ENCODE measurements at regions not wholly inside any gene's neighbourhood (a gene's known extent, or its start where the extent isn't known, plus 50 kb on each side); places are given as distances from the start of the nearest gene placed in this dataset.
A peak's percentile ranks its signal among the peaks of the same experiment; 100 is the strongest.
"Not testable (repeated sequence)": the region's sequence is repeated elsewhere in the genome, so short reads cannot be mapped to it uniquely, and the experiment has no call there.

DNA sequence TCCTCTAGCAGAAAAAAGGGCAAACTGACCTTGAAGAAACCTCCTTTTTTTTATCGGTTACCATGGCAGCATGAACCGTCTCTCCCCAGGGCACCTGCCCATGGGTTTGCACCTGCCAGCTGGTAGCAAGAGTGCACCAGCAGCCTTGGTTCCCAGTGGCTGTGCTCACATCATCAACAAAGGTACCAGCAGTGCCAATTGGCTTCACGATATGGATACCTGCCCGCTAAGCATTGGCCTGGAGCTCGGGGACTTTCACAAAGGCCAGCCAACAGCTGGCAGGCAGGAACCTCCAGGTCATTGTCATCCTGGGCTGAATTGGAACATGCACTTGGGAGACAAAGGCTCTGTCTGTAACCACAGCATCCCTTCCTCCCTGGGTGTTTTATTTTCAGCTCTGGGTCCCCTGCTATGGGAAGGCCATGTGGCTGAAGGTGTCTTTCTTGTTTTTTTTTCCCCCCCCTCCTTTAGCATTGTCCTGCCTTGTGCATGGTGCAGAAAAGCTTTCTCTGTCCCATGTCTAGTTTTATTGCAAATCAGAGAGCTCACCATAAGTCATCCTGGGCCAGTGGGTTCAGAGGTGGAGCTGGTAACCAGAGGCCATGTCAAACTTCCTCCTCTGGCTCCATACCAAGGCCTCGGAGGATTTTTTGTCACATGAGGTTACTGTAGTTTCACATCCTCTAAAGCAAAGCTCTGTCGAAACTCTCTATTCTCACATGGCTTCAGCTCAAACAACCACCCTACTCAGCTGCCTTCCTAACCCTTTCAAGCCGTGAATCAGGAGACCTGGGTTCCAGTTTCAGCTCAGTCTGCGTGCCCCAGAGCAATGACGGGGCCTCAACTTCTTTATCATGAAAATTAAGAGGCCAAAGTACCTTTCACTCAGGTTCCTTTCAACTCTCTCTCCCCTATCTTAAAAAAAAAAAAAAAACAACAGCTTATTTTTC is 145.5 kb upstream of the MAP3K1 start:
- H3K9me3 ChIP-seq (ENCODE audit: insufficient read depth, low read depth, low read length), result no peaks in the 10 kb centered on the region
- H3K9ac ChIP-seq (ENCODE audit: low read depth, low read length), result no peak overlapping the region
- H3K27me3 ChIP-seq (ENCODE audit: insufficient read depth, low read length), result no peaks in the 10 kb centered on the region
- 55% methylated on average over 10 of the region's 10 CpGs for WGBS
- peak overlapping the region; percentile 33; the same call in 1 of the 2 replicates for H3K27ac ChIP-seq (ENCODE audit: low read depth, low read length)
- peaks cover 34% of the 10 kb centered on the region for H3K4me1 ChIP-seq (ENCODE audit: insufficient read depth, low read length)
- no peak overlapping the region for H3K4me3 ChIP-seq (ENCODE audit: low read length)
- no peaks in the 10 kb centered on the region for H3K36me3 ChIP-seq (ENCODE audit: insufficient read depth, low read length)

DNA sequence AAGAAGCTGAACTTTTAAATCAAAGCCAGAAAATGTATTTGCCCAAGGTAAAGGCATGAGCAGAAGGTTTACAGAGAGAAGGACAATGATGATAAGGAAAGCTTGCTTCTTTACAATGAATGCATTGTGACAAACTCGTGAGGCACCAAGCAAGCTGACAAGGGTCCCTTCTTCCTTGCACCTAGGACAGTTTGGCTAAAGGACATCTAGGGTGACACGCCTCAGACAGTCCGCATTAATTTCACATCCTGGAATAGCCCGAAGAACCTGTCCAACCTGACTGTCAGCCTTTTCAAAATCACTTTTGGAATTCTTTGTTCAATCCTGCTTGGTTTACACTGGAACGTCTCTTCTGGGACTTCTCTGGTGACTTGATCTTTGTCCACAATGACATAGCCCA is 146.4 kb upstream of the MAP3K1 start:
- Histone ChIP-seq H3K36me3 (ENCODE audit: insufficient read depth, low read length) (no peaks in the 10 kb centered on the region), H3K9me3 (ENCODE audit: insufficient read depth, low read depth, low read length) (no peaks in the 10 kb centered on the region), H3K4me1 (ENCODE audit: insufficient read depth, low read length) (peaks cover 36% of the 10 kb centered on the region), H3K27ac (ENCODE audit: low read depth, low read length) (no peak overlapping the region), H3K4me3 (ENCODE audit: low read length) (no peak overlapping the region), H3K27me3 (ENCODE audit: insufficient read depth, low read length) (no peaks in the 10 kb centered on the region), H3K9ac (ENCODE audit: low read depth, low read length) (no peak overlapping the region)
- 85% methylated on average over 5 of the region's 5 CpGs for WGBS

DNA sequence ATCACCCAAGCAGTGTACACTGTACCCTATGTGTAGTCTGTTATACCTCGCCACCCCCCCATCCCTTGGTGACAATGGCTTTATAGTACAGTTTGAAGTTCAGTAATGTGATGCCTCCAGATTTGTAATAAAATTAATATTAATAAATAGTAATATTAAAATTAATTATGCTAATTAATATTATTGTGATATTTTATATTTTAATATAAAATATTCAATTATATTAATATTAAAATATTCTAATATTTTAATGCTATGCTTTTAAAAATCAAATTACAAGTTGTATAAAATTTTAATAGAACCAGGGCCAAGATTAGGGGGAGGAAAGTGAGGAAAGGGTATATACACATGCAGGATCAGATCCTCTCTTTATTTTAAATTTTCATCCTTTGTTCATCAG is 147.7 kb upstream of the MAP3K1 start:
- WGBS, result no CpG with 5 or more reads among the region's 1 CpG
- no peak overlapping the region for H3K27ac ChIP-seq (ENCODE audit: low read depth, low read length)

DNA sequence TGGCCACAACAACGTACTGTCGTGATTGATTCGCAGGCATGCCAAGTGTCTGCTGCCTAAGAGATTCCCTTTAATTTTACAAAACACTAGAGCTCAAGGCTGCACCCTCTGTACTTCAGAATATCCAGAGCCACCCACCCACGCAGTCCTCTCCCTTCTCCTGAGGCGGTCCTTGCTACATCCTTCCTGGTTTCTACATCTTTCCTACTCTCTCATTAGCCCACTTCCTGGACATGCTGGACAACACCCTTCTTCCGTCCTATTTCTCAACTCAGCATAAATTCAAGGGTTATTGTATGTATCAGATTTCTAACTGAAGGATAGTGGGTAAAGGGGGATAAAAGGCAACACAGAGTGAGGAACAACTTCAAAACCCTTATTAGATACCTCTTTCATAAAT is 148.4 kb upstream of the MAP3K1 start:
- WGBS, result 95% methylated on average over 5 of the region's 6 CpGs
- peaks cover 47% of the 10 kb centered on the region for H3K4me1 ChIP-seq (ENCODE audit: insufficient read depth, low read length)
- H3K9me3 ChIP-seq (ENCODE audit: insufficient read depth, low read depth, low read length), result no peaks in the 10 kb centered on the region
- H3K9ac ChIP-seq (ENCODE audit: low read depth, low read length), result no peak overlapping the region
- no peaks in the 10 kb centered on the region for H3K27me3 ChIP-seq (ENCODE audit: insufficient read depth, low read length)
- H3K4me3 ChIP-seq (ENCODE audit: low read length), result no peak overlapping the region
- no peaks in the 10 kb centered on the region for H3K36me3 ChIP-seq (ENCODE audit: insufficient read depth, low read length)
- H3K27ac ChIP-seq (ENCODE audit: low read depth, low read length), result no peak overlapping the region

More for the DNA sequence above, 147.7 kb upstream of the MAP3K1 start:
- Histone ChIP-seq H3K9ac (ENCODE audit: low read depth, low read length) (no peak overlapping the region), H3K27me3 (ENCODE audit: insufficient read depth, low read length) (no peaks in the 10 kb centered on the region), H3K36me3 (ENCODE audit: insufficient read depth, low read length) (no peaks in the 10 kb centered on the region), H3K4me1 (ENCODE audit: insufficient read depth, low read length) (peaks cover 49% of the 10 kb centered on the region), H3K9me3 (ENCODE audit: insufficient read depth, low read depth, low read length) (no peaks in the 10 kb centered on the region), H3K4me3 (ENCODE audit: low read length) (no peak overlapping the region)

DNA sequence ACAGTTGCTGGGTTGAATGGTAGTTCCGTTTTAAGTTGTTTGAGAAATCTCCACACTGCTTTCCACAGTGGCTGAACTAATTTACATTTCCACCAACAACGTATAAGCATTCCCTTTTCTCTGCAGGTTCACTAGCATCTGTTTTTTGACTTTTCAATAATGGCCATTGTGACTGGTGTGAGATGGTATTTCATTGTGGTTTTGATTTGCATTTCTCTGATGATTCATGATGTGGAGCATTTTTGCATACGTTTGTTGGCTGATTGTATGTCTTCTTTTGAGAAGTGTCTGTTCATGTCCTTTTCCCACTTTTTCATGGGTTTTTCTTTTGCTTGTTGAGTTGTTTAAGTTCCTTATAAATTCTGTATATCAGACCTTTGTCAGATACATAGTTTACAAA is 150.2 kb upstream of the MAP3K1 start:
- 84% methylated on average over 3 of the region's 3 CpGs for WGBS
- not testable (repeated sequence) for H3K9me3 ChIP-seq (ENCODE audit: insufficient read depth, low read depth, low read length); H3K27me3 ChIP-seq (ENCODE audit: insufficient read depth, low read length); H3K9ac ChIP-seq (ENCODE audit: low read depth, low read length); H3K4me3 ChIP-seq (ENCODE audit: low read length); H3K36me3 ChIP-seq (ENCODE audit: insufficient read depth, low read length); H3K27ac ChIP-seq (ENCODE audit: low read depth, low read length)
- H3K4me1 ChIP-seq (ENCODE audit: insufficient read depth, low read length), result peaks cover 30% of the 10 kb centered on the region

DNA sequence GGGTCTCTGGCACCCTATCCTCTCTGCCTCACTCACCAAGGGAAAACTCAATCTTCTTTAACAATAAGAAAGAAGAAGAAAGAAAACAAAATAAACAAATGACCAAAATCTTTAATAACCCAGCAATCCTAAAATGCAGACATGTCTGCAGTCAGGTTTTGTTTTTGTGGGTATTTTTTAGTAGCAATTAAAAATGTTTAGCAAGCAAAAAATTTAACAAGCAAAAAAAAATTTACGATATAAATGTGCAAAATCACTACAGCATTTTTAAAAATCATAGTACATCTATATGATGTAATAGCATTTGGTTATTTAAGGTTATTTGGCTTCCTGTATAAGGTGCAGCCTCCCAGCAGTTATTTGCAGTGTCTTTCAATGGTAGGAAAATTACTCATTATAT is 151.3 kb upstream of the MAP3K1 start:
- WGBS, result no CpG with 5 or more reads among the region's 1 CpG
- Histone ChIP-seq H3K4me3 (ENCODE audit: low read length) (no peak overlapping the region), H3K36me3 (ENCODE audit: insufficient read depth, low read length) (no peaks in the 10 kb centered on the region), H3K27ac (ENCODE audit: low read depth, low read length) (peak overlapping the region; percentile 54; the same call in 1 of the 2 replicates), H3K9me3 (ENCODE audit: insufficient read depth, low read depth, low read length) (no peaks in the 10 kb centered on the region), H3K4me1 (ENCODE audit: insufficient read depth, low read length) (peaks cover 21% of the 10 kb centered on the region), H3K9ac (ENCODE audit: low read depth, low read length) (no peak overlapping the region), H3K27me3 (ENCODE audit: insufficient read depth, low read length) (no peaks in the 10 kb centered on the region)

DNA sequence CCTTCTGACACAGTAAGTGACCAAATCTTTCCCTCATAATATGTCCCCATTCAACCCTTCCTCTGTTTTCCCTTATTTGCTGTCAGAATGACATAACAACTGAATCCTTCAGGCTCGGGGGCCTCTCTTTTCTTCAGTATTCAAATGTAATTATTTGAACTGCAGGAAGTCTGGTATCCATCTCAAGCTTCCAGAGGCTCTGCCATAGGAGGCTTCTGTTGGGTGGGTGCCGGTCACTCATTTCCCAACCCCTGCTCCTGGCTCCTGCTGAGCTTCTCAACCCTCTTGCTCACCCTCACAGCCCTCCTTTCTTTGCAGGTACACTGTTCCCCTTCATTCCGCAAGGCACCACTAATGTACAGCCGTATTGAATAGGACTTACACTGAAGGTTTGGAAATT is 151.8 kb upstream of the MAP3K1 start:
- 50% methylated on average over 4 of the region's 4 CpGs for WGBS

GRCh38 chr5:56662893-56663292 is 152.5 kb upstream of the MAP3K1 start:
- H3K4me1 ChIP-seq (ENCODE audit: insufficient read depth, low read length), result peaks cover 17% of the 10 kb centered on the region
- H3K4me3 ChIP-seq (ENCODE audit: low read length), result no peak overlapping the region
- WGBS, result 69% methylated on average over 3 of the region's 3 CpGs

More for the DNA sequence above, 151.8 kb upstream of the MAP3K1 start:
- Histone ChIP-seq H3K4me3 (ENCODE audit: low read length) (no peak overlapping the region), H3K36me3 (ENCODE audit: insufficient read depth, low read length) (no peaks in the 10 kb centered on the region), H3K27ac (ENCODE audit: low read depth, low read length) (peak overlapping the region; percentile 54; the same call in 1 of the 2 replicates), H3K9ac (ENCODE audit: low read depth, low read length) (no peak overlapping the region), H3K4me1 (ENCODE audit: insufficient read depth, low read length) (peaks cover 17% of the 10 kb centered on the region), H3K9me3 (ENCODE audit: insufficient read depth, low read depth, low read length) (no peaks in the 10 kb centered on the region), H3K27me3 (ENCODE audit: insufficient read depth, low read length) (no peaks in the 10 kb centered on the region)

GRCh38 chr5:56659971-56660370 is 155.4 kb upstream of the MAP3K1 start:
- whole genome bisulfite sequencing, result 95% methylated on average over 7 of the region's 7 CpGs
- Histone ChIP-seq H3K9ac (ENCODE audit: low read depth, low read length) (no peak overlapping the region), H3K27me3 (ENCODE audit: insufficient read depth, low read length) (no peaks in the 10 kb centered on the region), H3K9me3 (ENCODE audit: insufficient read depth, low read depth, low read length) (no peaks in the 10 kb centered on the region), H3K27ac (ENCODE audit: low read depth, low read length) (no peak overlapping the region), H3K36me3 (ENCODE audit: insufficient read depth, low read length) (no peaks in the 10 kb centered on the region), H3K4me1 (ENCODE audit: insufficient read depth, low read length) (peaks cover 17% of the 10 kb centered on the region), H3K4me3 (ENCODE audit: low read length) (no peak overlapping the region)

More at GRCh38 chr5:56662893-56663292, 152.5 kb upstream of the MAP3K1 start:
- H3K27ac ChIP-seq (ENCODE audit: low read depth, low read length), result no peak overlapping the region
- H3K9ac ChIP-seq (ENCODE audit: low read depth, low read length), result no peak overlapping the region
- H3K9me3 ChIP-seq (ENCODE audit: insufficient read depth, low read depth, low read length), result no peaks in the 10 kb centered on the region
- no peaks in the 10 kb centered on the region for H3K27me3 ChIP-seq (ENCODE audit: insufficient read depth, low read length)
- H3K36me3 ChIP-seq (ENCODE audit: insufficient read depth, low read length), result no peaks in the 10 kb centered on the region

GRCh38 chr5:56658972-56659371 is 156.4 kb upstream of the MAP3K1 start:
- Histone ChIP-seq H3K9ac (ENCODE audit: low read depth, low read length) (no peak overlapping the region), H3K9me3 (ENCODE audit: insufficient read depth, low read depth, low read length) (no peaks in the 10 kb centered on the region), H3K27me3 (ENCODE audit: insufficient read depth, low read length) (no peaks in the 10 kb centered on the region), H3K4me1 (ENCODE audit: insufficient read depth, low read length) (peaks cover 14% of the 10 kb centered on the region), H3K4me3 (ENCODE audit: low read length) (no peak overlapping the region), H3K27ac (ENCODE audit: low read depth, low read length) (no peak overlapping the region), H3K36me3 (ENCODE audit: insufficient read depth, low read length) (no peaks in the 10 kb centered on the region)
- 96% methylated on average over 1 of the region's 1 CpG for WGBS

DNA sequence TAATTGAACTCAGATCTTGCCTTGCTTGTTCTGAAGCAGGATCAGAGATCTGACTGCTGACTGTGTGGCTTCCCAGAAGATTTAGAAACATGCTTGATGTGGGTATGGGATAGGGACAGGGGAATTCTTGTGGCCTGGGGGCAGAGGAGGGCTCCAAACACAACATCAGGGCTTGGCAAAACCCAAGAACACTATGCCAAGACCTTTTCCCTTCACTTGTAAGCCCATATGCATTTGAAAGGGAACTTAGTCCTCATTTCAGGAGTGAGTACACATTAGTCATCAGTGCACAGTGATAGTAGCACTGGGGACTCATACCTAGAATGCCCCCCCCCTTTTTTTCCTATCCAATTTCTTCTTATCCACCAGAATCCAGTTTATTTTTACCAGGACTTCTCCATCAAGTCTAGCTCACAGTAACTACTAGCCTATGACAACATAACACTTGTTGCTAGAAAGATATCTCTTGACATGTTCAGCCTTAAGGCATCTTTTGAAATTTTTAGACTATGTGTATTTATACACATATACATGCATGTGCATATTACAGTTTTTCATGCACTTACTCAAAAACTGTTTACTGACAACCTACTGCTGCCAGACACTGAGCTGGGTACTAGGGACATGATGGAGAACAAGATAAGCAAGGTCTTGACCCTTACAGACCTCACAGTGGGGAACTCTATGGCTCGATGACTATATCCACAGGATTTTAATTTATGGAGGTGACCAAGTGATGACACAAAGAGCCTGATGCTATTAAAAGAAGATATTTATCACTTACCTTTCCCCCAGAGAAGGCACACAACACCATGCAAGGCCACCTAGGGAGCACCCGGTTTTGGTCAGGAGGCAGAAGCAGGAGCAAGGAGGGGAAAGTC is 158.3 kb upstream of the MAP3K1 start:
- Histone ChIP-seq H3K36me3 (ENCODE audit: insufficient read depth, low read length) (no peaks in the 10 kb centered on the region), H3K27me3 (ENCODE audit: insufficient read depth, low read length) (no peaks in the 10 kb centered on the region), H3K4me3 (ENCODE audit: low read length) (no peak overlapping the region), H3K9ac (ENCODE audit: low read depth, low read length) (no peak overlapping the region), H3K4me1 (ENCODE audit: insufficient read depth, low read length) (no peaks in the 10 kb centered on the region), H3K27ac (ENCODE audit: low read depth, low read length) (no peak overlapping the region), H3K9me3 (ENCODE audit: insufficient read depth, low read depth, low read length) (no peaks in the 10 kb centered on the region)
- WGBS, result 92% methylated on average over 2 of the region's 2 CpGs

Data from HUES64 (cell line).